ENCODE measurements at regions not wholly inside any gene's neighbourhood (a gene's known extent, or its start where the extent isn't known, plus 50 kb on each side); places are given as distances from the start of the nearest gene placed in this dataset.

DNA sequence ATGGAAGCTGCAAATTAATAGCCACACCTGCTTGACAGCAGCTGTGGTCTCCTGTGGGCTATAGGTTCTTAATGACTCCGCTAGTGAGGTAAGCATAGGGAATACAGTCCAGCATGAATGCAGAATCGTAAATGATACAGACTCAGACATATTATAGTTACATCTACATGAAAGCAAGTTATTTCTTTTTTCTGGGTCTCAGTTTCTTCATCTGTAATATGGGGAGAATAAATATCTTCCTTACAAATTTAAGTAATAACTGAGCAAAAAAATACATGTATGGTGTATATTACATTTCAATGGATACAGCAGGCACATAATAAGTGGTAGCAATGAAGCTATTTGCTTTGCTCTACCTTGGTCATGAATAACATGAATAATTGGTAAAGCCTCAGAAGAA is 245.9 kb upstream of the RHOBTB1 start:
- TF ChIP-seq, protein P1, sequence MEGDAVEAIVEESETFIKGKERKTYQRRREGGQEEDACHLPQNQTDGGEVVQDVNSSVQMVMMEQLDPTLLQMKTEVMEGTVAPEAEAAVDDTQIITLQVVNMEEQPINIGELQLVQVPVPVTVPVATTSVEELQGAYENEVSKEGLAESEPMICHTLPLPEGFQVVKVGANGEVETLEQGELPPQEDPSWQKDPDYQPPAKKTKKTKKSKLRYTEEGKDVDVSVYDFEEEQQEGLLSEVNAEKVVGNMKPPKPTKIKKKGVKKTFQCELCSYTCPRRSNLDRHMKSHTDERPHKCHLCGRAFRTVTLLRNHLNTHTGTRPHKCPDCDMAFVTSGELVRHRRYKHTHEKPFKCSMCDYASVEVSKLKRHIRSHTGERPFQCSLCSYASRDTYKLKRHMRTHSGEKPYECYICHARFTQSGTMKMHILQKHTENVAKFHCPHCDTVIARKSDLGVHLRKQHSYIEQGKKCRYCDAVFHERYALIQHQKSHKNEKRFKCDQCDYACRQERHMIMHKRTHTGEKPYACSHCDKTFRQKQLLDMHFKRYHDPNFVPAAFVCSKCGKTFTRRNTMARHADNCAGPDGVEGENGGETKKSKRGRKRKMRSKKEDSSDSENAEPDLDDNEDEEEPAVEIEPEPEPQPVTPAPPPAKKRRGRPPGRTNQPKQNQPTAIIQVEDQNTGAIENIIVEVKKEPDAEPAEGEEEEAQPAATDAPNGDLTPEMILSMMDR (IDR thresholded peaks at IDR 0.05) = no peak
- no peak for TF ChIP-seq POLR2A (IDR thresholded peaks at IDR 0.05)

All from vagina (tissue), 2 donors.